A673 (cell line): ENCODE measurements at regions not wholly inside any gene's neighbourhood (a gene's known extent, or its start where the extent isn't known, plus 50 kb on each side); places are given as distances from the start of the nearest gene placed in this dataset.

Source experiments
- CTCF ChIP-seq: fragments of 300-800, 200-600 bp; sonication (generic); conservative IDR thresholded peaks from 2 replicates; pipeline ENCODE4 v1.5.1; 2017; ENCODE audit warnings: low read depth, mild to moderate bottlenecking, antibody characterized with exemption, low read length, moderate library complexity, mixed read lengths
- EZH2 ChIP-seq: fragments of 200-600 bp; sonication (generic); IDR thresholded peaks from 2 replicates; pipeline ENCODE4 v1.6.1; 2017; ENCODE audit warnings: borderline replicate concordance, low read depth, mild to moderate bottlenecking, mixed read lengths, antibody characterized with exemption, low read length; ENCODE audit not compliant: poor library complexity, severe bottlenecking

- no peak for TF ChIP-seq CTCF
- TF ChIP-seq EZH2, result no peak
Measured at GRCh38 chr10:90318659-90319058, 539.2 kb downstream of the HTR7 start.
